GM12878 (cell line): ENCODE measurements at regions not wholly inside any gene's neighbourhood (a gene's known extent, or its start where the extent isn't known, plus 50 kb on each side); places are given as distances from the start of the nearest gene placed in this dataset.

ENCODE experiments used
- ATAC-seq: fragments of 200-7000 bp; cut with Tn5 transposase; 3 replicates; pipeline ENCODE4 v1.9.1; 2020; ENCODE audit warnings: mild to moderate bottlenecking, moderate library complexity
- BruUV-seq: library from RNA; stranded (reverse); fragments of 400-500 nt; replicated peaks from 2 replicates; lab custom pipeline; 2021; lab: Mats Ljungman, UMichigan
- CTCF ChIA-PET: fragments of 300-600 bp; sonication (Branson Sonifier 250); formaldehyde crosslinking; extraction: SDS; loops from one replicate; lab custom pipeline; 2021; ENCODE audit warnings: inconsistent platforms; lab: Yijun Ruan, JAX
- POLR2A ChIA-PET: fragments of 350-600 bp; formaldehyde crosslinking; extraction: SDS; loops from one replicate; lab custom pipeline; 2021; ENCODE audit warnings: inconsistent platforms; lab: Charles Lee
- RAD21 ChIA-PET: fragments of 300-600 bp; sonication (Branson Sonifier 250); formaldehyde crosslinking; loops from one replicate; lab custom pipeline; 2023; ENCODE audit warnings: antibody characterized with exemption; ENCODE audit not compliant: unreplicated experiment; lab: Charles Lee
- SMC1A ChIA-PET: fragments of 300-600 bp; sonication (Branson Sonifier 250); formaldehyde crosslinking; loops from one replicate; lab custom pipeline; 2023; ENCODE audit not compliant: unreplicated experiment, uncharacterized antibody; lab: Charles Lee
- DNase-seq: peaks from one replicate; pipeline ENCODE4 v3.0.0-alpha.2; 2011; ENCODE audit warnings: low read depth, low spot score
- FAIRE-seq: peaks from 3 replicates; lab custom pipeline; 2011; peaks lifted over from hg19 to GRCh38; lab: Jason Lieb, UNC
- H2AFZ ChIP-seq: 2 replicates; pipeline ENCODE4 v1.6.0; 2011; ENCODE audit warnings: low read depth, low read length, control low read depth; ENCODE audit not compliant: control insufficient read depth
- H3K27ac ChIP-seq: 2 replicates; pipeline ENCODE4 v1.5.1; 2011; ENCODE audit warnings: control low read depth; ENCODE audit not compliant: control insufficient read depth, insufficient read depth
- H3K27me3 ChIP-seq, 2 experiments: replicated peaks in 1 of 2; 2 replicates each; pipeline versions ENCODE4 v1.6.0 to v1.6.1; 2011; ENCODE audit warnings: low read length in 1 of 2; ENCODE audit not compliant: control insufficient read depth in 2 of 2, insufficient read depth in 2 of 2
- H3K36me3 ChIP-seq, 2 experiments: 2 replicates each; pipeline ENCODE4 v1.5.1; 2011; ENCODE audit warnings: low read length in 1 of 2; ENCODE audit not compliant: control insufficient read depth in 2 of 2, insufficient read depth in 2 of 2
- H3K4me1 ChIP-seq: 2 replicates; pipeline ENCODE4 v1.6.1; 2011; ENCODE audit warnings: mild to moderate bottlenecking, low read length, moderate library complexity, mixed read lengths; ENCODE audit not compliant: control insufficient read depth, insufficient read depth
- H3K4me2 ChIP-seq: 2 replicates; pipeline ENCODE4 v1.6.0; 2011; ENCODE audit warnings: control low read depth; ENCODE audit not compliant: control insufficient read depth, insufficient read depth
- H3K4me3 ChIP-seq: fragments of 200-600 bp; sonication (generic); 2 replicates; pipeline ENCODE4 v1.5.1; 2016
- H3K79me2 ChIP-seq: 2 replicates; pipeline ENCODE4 v1.6.0; 2011; ENCODE audit warnings: low read length; ENCODE audit not compliant: control insufficient read depth, insufficient read depth
- H3K9ac ChIP-seq: 2 replicates; pipeline ENCODE4 v1.8.0; 2011; ENCODE audit warnings: low read length, control low read depth, mixed read lengths; ENCODE audit not compliant: control insufficient read depth, insufficient read depth
- H3K9me3 ChIP-seq: replicated peaks from 3 replicates; pipeline ENCODE4 v1.5.1; 2011; ENCODE audit warnings: mild to moderate bottlenecking, low read length; ENCODE audit not compliant: control insufficient read depth, insufficient read depth
- H4K20me1 ChIP-seq: 2 replicates; pipeline ENCODE4 v1.6.0; 2011; ENCODE audit not compliant: control insufficient read depth, insufficient read depth
- CEBPB ChIP-seq, 2 experiments: fragments of 150-350 bp in 1 of 2; IDR thresholded peaks; 2 replicates each; pipeline ENCODE4 v1.6.1; 2012 to 2014; ENCODE audit warnings: low read depth in 2 of 2, low read length in 2 of 2, borderline replicate concordance in 1 of 2, inconsistent platforms in 1 of 2
- CHD2 ChIP-seq: IDR thresholded peaks from 2 replicates; pipeline ENCODE4 v1.6.1; 2011; ENCODE audit warnings: low read depth, low read length, improper control_type of control experiment, borderline replicate concordance
- CHD4 ChIP-seq: fragments of 200-600 bp; sonication (generic); IDR thresholded peaks from 2 replicates; pipeline ENCODE4 v1.6.1; 2016; ENCODE audit warnings: mild to moderate bottlenecking
- FOS ChIP-seq: IDR thresholded peaks from 3 replicates; pipeline ENCODE4 v1.6.1; 2011; ENCODE audit warnings: borderline replicate concordance; ENCODE audit not compliant: insufficient read length; ENCODE audit errors: extremely low read depth
- HDAC6 ChIP-seq: fragments of 200-600 bp; sonication (generic); IDR thresholded peaks from one replicate; pipeline ENCODE4 v1.8.0; 2017; ENCODE audit warnings: antibody characterized with exemption; ENCODE audit not compliant: unreplicated experiment
- IKZF1 ChIP-seq: fragments of 450-650 bp; conservative IDR thresholded peaks from 2 replicates; pipeline ENCODE4 v1.6.1; 2017; ENCODE audit warnings: antibody characterized with exemption, mild to moderate bottlenecking
- IKZF2 ChIP-seq, 2 experiments: fragments of 450-650 bp; IDR thresholded peaks; 2 replicates each; pipeline ENCODE4 v1.6.1; 2017; ENCODE audit warnings: mild to moderate bottlenecking in 2 of 2, moderate library complexity in 2 of 2
- NFXL1 ChIP-seq: fragments of 450-650 bp; IDR thresholded peaks from 2 replicates; pipeline ENCODE4 v1.6.1; 2017; ENCODE audit warnings: antibody characterized with exemption, mild to moderate bottlenecking, borderline replicate concordance
- PML ChIP-seq: IDR thresholded peaks from 2 replicates; pipeline ENCODE4 v1.6.1; 2012; ENCODE audit warnings: low read length, inconsistent platforms
- SMC3 ChIP-seq: IDR thresholded peaks from 2 replicates; pipeline ENCODE4 v1.6.1; 2011; ENCODE audit warnings: low read length, improper control_type of control experiment, borderline replicate concordance
- SREBF1 ChIP-seq: IDR thresholded peaks from 2 replicates; pipeline ENCODE4 v1.6.1; 2012; ENCODE audit warnings: mild to moderate bottlenecking, low read length
- WRNIP1 ChIP-seq: IDR thresholded peaks from 2 replicates; pipeline ENCODE4 v1.6.1; 2011; ENCODE audit warnings: low read depth, low read length, improper control_type of control experiment, borderline replicate concordance
- YBX1 ChIP-seq: fragments of 450-650 bp; IDR thresholded peaks from 2 replicates; pipeline ENCODE4 v1.6.1; 2016; ENCODE audit warnings: antibody characterized with exemption
- WGBS: methylation state at CpG from one replicate; pipeline ENCODE4 v1.1.6; 2016; ENCODE audit warnings: low lambda C conversion rate; ENCODE audit not compliant: insufficient replicate concordance, insufficient coverage; ENCODE audit errors: missing lambda C conversion rate; 5-methylcytosine and 5-hydroxymethylcytosine counted together
- in situ Hi-C: fragments of 300-500 bp; cut with MboI; formaldehyde crosslinking; loops from 9 replicates; pipeline ENCODE4 v1.14.3; 2018; ENCODE audit warnings: mixed read lengths
- intact Hi-C: fragments of 100-400 bp; cut with micrococcal nuclease; formaldehyde crosslinking; loops from one replicate; pipeline ENCODE4 v1.14.2; 2022; ENCODE audit not compliant: unreplicated experiment

- no peak overlapping the region for H2AFZ ChIP-seq
- H3K36me3 ChIP-seq = no peaks in the 10 kb centered on the region
- no peak for DNase-seq
- H3K79me2 ChIP-seq = no peaks in the 10 kb centered on the region
- H3K4me2 ChIP-seq = no peak overlapping the region
- H3K9me3 ChIP-seq = no peaks in the 10 kb centered on the region
- POLR2A ChIA-PET = no interaction called here
- intact Hi-C loops (no loop called here), in situ Hi-C loops (no loop called here)
- SMC1A ChIA-PET = no interaction called here
- CTCF ChIA-PET = no interaction called here
- H3K4me3 ChIP-seq = no peak overlapping the region
- no peak for FAIRE-seq
- TF ChIP-seq FOS (no peak), CHD2 (no peak), IKZF1 (no peak), SMC3 (no peak), IKZF2 (IDR thresholded peaks at IDR 0.05) (no peak), CHD4 (no peak), CEBPB (IDR thresholded peaks at IDR 0.05; ENCODE audit: borderline replicate concordance in 1 of 2, low read depth in 2 of 2, low read length in 2 of 2) (no peak), YBX1 (no peak), WRNIP1 (no peak), NFXL1 (no peak), PML (no peak), SREBF1 (no peak), HDAC6 (no peak)
- no peaks in the 10 kb centered on the region for H3K27me3 ChIP-seq
- no peaks in the 10 kb centered on the region for H4K20me1 ChIP-seq
- ATAC-seq = no peak
- no peak overlapping the region for H3K27ac ChIP-seq
- no peaks in the 10 kb centered on the region for H3K4me1 ChIP-seq
- H3K9ac ChIP-seq = no peak overlapping the region
- RAD21 ChIA-PET = no interaction called here
- WGBS = 0% methylated on average over 2 of the region's 2 CpGs
- BruUV-seq = no TSS peak
Measured at GRCh38 chr2:103459283-103459682, 697.5 kb downstream of the TMEM182 start.
